Ascending aorta (tissue), 2 donors: ENCODE measurements at regions not wholly inside any gene's neighbourhood (a gene's known extent, or its start where the extent isn't known, plus 50 kb on each side); places are given as distances from the start of the nearest gene placed in this dataset.
A peak's percentile ranks its signal among the peaks of the same experiment; 100 is the strongest.

Source experiments
- DNase-seq, 2 donors: peaks; one replicate each; pipeline ENCODE4 v3.0.0-alpha.2; 2019; ENCODE audit warnings: low spot score in 2 of 2
- H3K27ac ChIP-seq, 2 donors: fragments of 200-600 bp; sonication (generic); one replicate each; pipeline ENCODE4 v1.5.1; 2016 to 2017; ENCODE audit warnings: mild to moderate bottlenecking in 1 of 2
- H3K27me3 ChIP-seq: fragments of 200-600 bp; sonication (generic); one replicate; pipeline ENCODE4 v1.5.1; 2017
- H3K36me3 ChIP-seq, 2 donors: fragments of 200-600 bp; sonication (generic); one replicate each; pipeline ENCODE4 v1.5.1; 2016
- H3K4me1 ChIP-seq, 2 donors: fragments of 200-600 bp; sonication (generic); one replicate each; pipeline ENCODE4 v1.5.1; 2016 to 2017; ENCODE audit warnings: mild to moderate bottlenecking in 1 of 2
- H3K4me3 ChIP-seq, 2 donors: fragments of 200-600 bp; sonication (generic); one replicate each; pipeline ENCODE4 v1.5.1; 2016 to 2017; ENCODE audit warnings: mild to moderate bottlenecking in 1 of 2
- H3K9me3 ChIP-seq, 2 donors: fragments of 200-600 bp; sonication (generic); one replicate each; pipeline ENCODE4 v1.5.1; 2016
- CTCF ChIP-seq, 3 experiments: fragments of 200-600 bp in 2 of 3; fragments of 450-650 bp in 1 of 3; sonication (generic) in 2 of 3; IDR thresholded peaks; one replicate each; pipeline ENCODE4 v1.5.1; 2016 to 2019; ENCODE audit warnings: antibody characterized with exemption in 3 of 3, mild to moderate bottlenecking in 1 of 3, moderate library complexity in 1 of 3
- intact Hi-C: fragments of 100-400 bp; cut with DNase I; formaldehyde crosslinking; loops from one replicate; pipeline ENCODE4 v1.15.1; 2023

DNA sequence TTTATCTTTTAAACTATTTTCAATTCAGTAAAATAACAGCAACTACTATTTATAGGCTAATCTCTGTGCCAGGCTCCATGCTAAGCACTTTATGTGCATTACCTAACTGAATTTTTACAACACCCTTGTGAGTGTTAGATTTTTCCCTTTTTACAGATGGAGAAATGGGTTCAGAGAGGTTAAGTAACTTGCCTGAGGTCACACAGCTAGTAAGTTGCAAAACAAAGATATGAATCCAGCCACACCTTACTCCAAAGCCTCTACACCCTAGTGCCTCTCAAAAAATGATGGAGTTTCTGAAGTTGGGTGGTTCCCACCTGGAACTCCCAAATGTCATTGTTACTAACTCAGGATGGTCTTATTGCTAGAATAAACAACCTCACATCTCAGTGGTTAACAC, 60.8 kb downstream of the RHOB start:
- no peak overlapping the region for H3K4me3 ChIP-seq
- no peak for DNase-seq
- H3K36me3 ChIP-seq: no peaks in the 10 kb centered on the region
- H3K9me3 ChIP-seq: no peaks in the 10 kb centered on the region
- intact Hi-C loops: no loop called here
- peak overlapping the region; percentile 2 to 20 for H3K27ac ChIP-seq
- H3K27me3 ChIP-seq: no peaks in the 10 kb centered on the region
- TF ChIP-seq CTCF (IDR thresholded peaks at IDR 0.05): no peak
- H3K4me1 ChIP-seq: no peaks in the 10 kb centered on the region

GRCh38 chr2:20509301-20509769, 62.5 kb downstream of the RHOB start:
- Histone ChIP-seq H3K9me3 (no peaks in the 10 kb centered on the region), H3K27ac (no peak overlapping the region), H3K36me3 (no peaks in the 10 kb centered on the region), H3K4me1 (no peaks in the 10 kb centered on the region), H3K27me3 (no peaks in the 10 kb centered on the region), H3K4me3 (no peak overlapping the region)
- DNase-seq: no peak
- TF ChIP-seq CTCF (IDR thresholded peaks at IDR 0.05): no peak
- intact Hi-C loops: no loop called here

- no peak for DNase-seq
- intact Hi-C loops: loop anchor here (5.0 to 10.0 kb wide), 3 partner anchors 55 to 122 kb away; no protein-coding TSS in a partner anchor
- no peaks in the 10 kb centered on the region for H3K9me3 ChIP-seq
- H3K27me3 ChIP-seq: no peaks in the 10 kb centered on the region
- no peaks in the 10 kb centered on the region for H3K4me1 ChIP-seq
- no peaks in the 10 kb centered on the region for H3K36me3 ChIP-seq
- no peak for TF ChIP-seq CTCF (IDR thresholded peaks at IDR 0.05)
- no peak overlapping the region for H3K27ac ChIP-seq
- no peak overlapping the region for H3K4me3 ChIP-seq
Measured at GRCh38 chr2:20509770-20510490, 63.1 kb downstream of the RHOB start.

DNA sequence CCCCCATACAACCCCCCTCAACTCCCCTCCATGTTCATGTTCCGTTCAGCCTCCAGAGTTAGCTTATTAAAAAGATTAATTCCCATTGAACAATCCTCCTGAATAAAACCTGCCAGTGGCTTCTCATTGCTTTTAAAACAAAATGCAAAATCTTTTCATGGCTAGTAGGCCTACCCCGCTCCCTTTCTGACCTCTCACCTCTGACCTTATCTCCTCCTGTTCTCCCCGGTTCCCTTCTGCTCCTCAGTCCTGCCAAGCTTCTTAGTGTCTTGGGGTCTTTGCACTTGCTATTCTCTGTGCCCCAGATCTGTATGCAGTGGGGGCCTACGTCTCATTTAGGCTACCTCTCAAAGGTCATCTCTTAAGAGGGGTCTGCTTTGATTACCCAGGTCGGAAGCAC, 64.3 kb downstream of the RHOB start:
- intact Hi-C loops: loop anchor here (5.0 to 10.0 kb wide), 3 partner anchors 56 to 121 kb away; no protein-coding TSS in a partner anchor
- DNase-seq: no peak

GRCh38 chr2:20512061-20512605, 65.3 kb downstream of the RHOB start:
- Histone ChIP-seq H3K36me3 (no peaks in the 10 kb centered on the region), H3K27me3 (no peaks in the 10 kb centered on the region), H3K27ac (no peak overlapping the region), H3K9me3 (no peaks in the 10 kb centered on the region), H3K4me3 (no peak overlapping the region), H3K4me1 (peaks cover under 1 to 6% of the 10 kb centered on the region in 2 donors)
- no peak for DNase-seq
- intact Hi-C loops: loop anchor here (5.0 to 10.0 kb wide), 3 partner anchors 57 to 120 kb away; no protein-coding TSS in a partner anchor
- TF ChIP-seq CTCF (IDR thresholded peaks at IDR 0.05): no peak

More for the DNA sequence above, 64.3 kb downstream of the RHOB start:
- no peaks in the 10 kb centered on the region for H3K36me3 ChIP-seq
- TF ChIP-seq CTCF (IDR thresholded peaks at IDR 0.05): no peak
- H3K9me3 ChIP-seq: no peaks in the 10 kb centered on the region
- peaks cover 0 to 6% of the 10 kb centered on the region in 2 donors for H3K4me1 ChIP-seq
- H3K4me3 ChIP-seq: no peak overlapping the region
- H3K27ac ChIP-seq: no peak overlapping the region
- H3K27me3 ChIP-seq: no peaks in the 10 kb centered on the region
